ENCODE measurements at regions not wholly inside any gene's neighbourhood (a gene's known extent, or its start where the extent isn't known, plus 50 kb on each side); places are given as distances from the start of the nearest gene placed in this dataset.

- Histone ChIP-seq H2AFZ (ENCODE audit: low read length) (no peak overlapping the region), H3K4me3 (replicated peaks in 1 of 3; ENCODE audit: insufficient read depth in 1 of 3, low read depth in 2 of 3, low read length in 3 of 3) (no peak overlapping the region), H3K4me2 (ENCODE audit: low read depth, low read length) (no peak overlapping the region), H4K20me1 (ENCODE audit: insufficient read depth, low read length) (no peaks in the 10 kb centered on the region), H3K4me1 (ENCODE audit: insufficient read depth, low read length) (no peaks in the 10 kb centered on the region), H3K9me3 (ENCODE audit: low read length) (peaks cover 11% of the 10 kb centered on the region), H3K9ac (ENCODE audit: insufficient read depth, low read depth, low read length) (no peak overlapping the region), H3K79me2 (ENCODE audit: insufficient read depth, low read length) (no peaks in the 10 kb centered on the region), H3K27ac (ENCODE audit: extremely low read length, insufficient read depth, low read length) (no peak overlapping the region), H3K36me3 (replicated peaks in 1 of 2; ENCODE audit: control insufficient read depth in 1 of 2, insufficient read depth in 2 of 2, low read length in 2 of 2) (no peaks in the 10 kb centered on the region), H3K27me3 (ENCODE audit: control insufficient read depth in 1 of 2, insufficient read depth in 2 of 2, low read length in 2 of 2) (no peaks in the 10 kb centered on the region)
- ChIA-PET POLR2A (no interaction called here), CTCF (ENCODE audit: low intra/inter-chr PET ratio, low total read pairs) (no interaction called here)
- WGBS (ENCODE audit: low lambda C conversion rate): 19% methylated on average over 3 of the region's 3 CpGs
- TF ChIP-seq SRY (CRISPR knock-in tag; IDR thresholded peaks at IDR 0.05) (no peak), ELF1 (CRISPR knock-in tag; IDR thresholded peaks at IDR 0.05) (no peak), PHF5A (CRISPR knock-in tag; IDR thresholded peaks at IDR 0.05; ENCODE audit: low read depth, unreplicated experiment) (no peak)
- in situ Hi-C loops (cut with HindIII; ENCODE audit: extremely low pct_ligation_motif_present, low pct_unique_long_range_greater_than_20kb) (no loop called here), intact Hi-C loops (cut with micrococcal nuclease; ENCODE audit: unreplicated experiment) (no loop called here)
- no TSS peak for BruUV-seq (replicated peaks)
- FAIRE-seq: no peak
- no peak for DNase-seq (ENCODE audit: low spot score)
- ATAC-seq: no peak
These were observed 1258.6 kb downstream of the PCDH9 start for GRCh38 chr13:65971541-65971940.

GRCh38 chr13:65966991-65967451, 1263.1 kb downstream of the PCDH9 start:
- no TSS peak for BruUV-seq (replicated peaks)
- in situ Hi-C loops (cut with HindIII; ENCODE audit: extremely low pct_ligation_motif_present, low pct_unique_long_range_greater_than_20kb): no loop called here
- ChIA-PET POLR2A (no interaction called here), CTCF (ENCODE audit: low intra/inter-chr PET ratio, low total read pairs) (no interaction called here)
- peak; percentile 34 for DNase-seq (ENCODE audit: low spot score)
- no peaks in the 10 kb centered on the region for H4K20me1 ChIP-seq (ENCODE audit: insufficient read depth, low read length)
- WGBS (ENCODE audit: low lambda C conversion rate): 14% methylated on average over 3 of the region's 3 CpGs
- ATAC-seq: peak; percentile 58; the same call in 2 of the 3 replicates
- H3K9me3 ChIP-seq (ENCODE audit: low read length): peaks cover 6% of the 10 kb centered on the region; the same call in 1 of the 2 replicates
- no peaks in the 10 kb centered on the region for H3K27me3 ChIP-seq (ENCODE audit: control insufficient read depth in 1 of 2, insufficient read depth in 2 of 2, low read length in 2 of 2)
- H2AFZ ChIP-seq (ENCODE audit: low read length): no peak overlapping the region
- intact Hi-C loops (cut with micrococcal nuclease; ENCODE audit: unreplicated experiment): no loop called here
- H3K4me1 ChIP-seq (ENCODE audit: insufficient read depth, low read length): no peaks in the 10 kb centered on the region
- H3K79me2 ChIP-seq (ENCODE audit: insufficient read depth, low read length): no peaks in the 10 kb centered on the region
- no peaks in the 10 kb centered on the region for H3K36me3 ChIP-seq (replicated peaks in 1 of 2; ENCODE audit: control insufficient read depth in 1 of 2, insufficient read depth in 2 of 2, low read length in 2 of 2)
- H3K9ac ChIP-seq (ENCODE audit: insufficient read depth, low read depth, low read length): no peak overlapping the region
- H3K27ac ChIP-seq (ENCODE audit: extremely low read length, insufficient read depth, low read length): no peak overlapping the region
- no peak for TF ChIP-seq FOXK2 (IDR thresholded peaks at IDR 0.05)
- TF ChIP-seq ZNF724P (CRISPR knock-in tag; IDR thresholded peaks at IDR 0.05; ENCODE audit: borderline replicate concordance): no peak
- TF ChIP-seq YEATS4 (CRISPR knock-in tag; IDR thresholded peaks at IDR 0.05; ENCODE audit: borderline replicate concordance): no peak
- no peak for TF ChIP-seq ZNF160 (CRISPR knock-in tag; IDR thresholded peaks at IDR 0.05)
- no peak for TF ChIP-seq ZNF761 (CRISPR knock-in tag; conservative IDR thresholded peaks at IDR 0.05)
- TF ChIP-seq KMT2B (CRISPR knock-in tag; IDR thresholded peaks at IDR 0.05): no peak
- TF ChIP-seq FOSL1 (CRISPR knock-in tag; IDR thresholded peaks at IDR 0.05; ENCODE audit: borderline replicate concordance): no peak
- H3K4me2 ChIP-seq (ENCODE audit: low read depth, low read length): no peak overlapping the region
- no peak overlapping the region for H3K4me3 ChIP-seq (replicated peaks in 1 of 3; ENCODE audit: insufficient read depth in 1 of 3, low read depth in 2 of 3, low read length in 3 of 3)
- no peak for FAIRE-seq
